ENCODE measurements at regions not wholly inside any gene's neighbourhood (a gene's known extent, or its start where the extent isn't known, plus 50 kb on each side); places are given as distances from the start of the nearest gene placed in this dataset.

GRCh38 chr5:156093024-156093423 is 233.9 kb upstream of the SGCD start:
- TF ChIP-seq FOXA1 (IDR thresholded peaks at IDR 0.05; ENCODE audit: borderline replicate concordance) (no peak), EGR1 (conservative IDR thresholded peaks at IDR 0.05) (no peak)
